Tibial artery (tissue), 4 donors: ENCODE measurements at regions not wholly inside any gene's neighbourhood (a gene's known extent, or its start where the extent isn't known, plus 50 kb on each side); places are given as distances from the start of the nearest gene placed in this dataset.

ENCODE experiments used
- DNase-seq, 2 donors: peaks; one replicate each; pipeline ENCODE4 v3.0.0-alpha.2; 2019
- H3K27ac ChIP-seq, 2 donors: fragments of 200-600 bp; sonication (generic) in 1 of 2; 1 replicate in 1 of 2; 2 replicates in 1 of 2; pipeline ENCODE4 v1.5.1; 2018 to 2019; ENCODE audit warnings: mild to moderate bottlenecking in 1 of 2
- H3K27me3 ChIP-seq, 2 donors: fragments of 200-600 bp; sonication (generic) in 1 of 2; one replicate each; pipeline versions ENCODE4 v1.5.1 to v1.6.0; 2016 to 2019
- H3K36me3 ChIP-seq, 3 donors: fragments of 200-600 bp; sonication (generic) in 2 of 3; one replicate each; pipeline ENCODE4 v1.5.1; 2016 to 2019; ENCODE audit warnings: mild to moderate bottlenecking in 2 of 3
- H3K4me1 ChIP-seq, 4 donors: fragments of 200-600 bp; sonication (generic) in 2 of 4; 1 replicate in 3 of 4; 2 replicates in 1 of 4; pipeline ENCODE4 v1.5.1; 2016 to 2019
- H3K4me3 ChIP-seq, 2 donors: fragments of 200-600 bp; sonication (generic) in 1 of 2; 1 replicate in 1 of 2; 2 replicates in 1 of 2; pipeline ENCODE4 v1.5.1; 2018 to 2019; ENCODE audit warnings: mild to moderate bottlenecking in 2 of 2
- H3K9me3 ChIP-seq, 3 donors: fragments of 200-600 bp; sonication (generic) in 1 of 3; one replicate each; pipeline ENCODE4 v1.5.1; 2016 to 2019
- CTCF ChIP-seq, 2 experiments: fragments of 200-600 bp in 1 of 2; fragments of 450-650 bp in 1 of 2; IDR thresholded peaks; one replicate each; pipeline ENCODE4 v1.5.1; 2017 to 2019; ENCODE audit warnings: antibody characterized with exemption in 2 of 2, mild to moderate bottlenecking in 1 of 2, moderate library complexity in 1 of 2
- intact Hi-C: fragments of 100-400 bp; cut with DNase I; formaldehyde crosslinking; loops from one replicate; pipeline ENCODE4 v1.15.0; 2023; ENCODE audit warnings: low total_unique reads

- Histone ChIP-seq H3K27ac (no peak overlapping the region), H3K36me3 (no peaks in the 10 kb centered on the region), H3K4me1 (no peaks in the 10 kb centered on the region), H3K9me3 (peaks cover 0 to 14% (median 0%) of the 10 kb centered on the region in 3 donors), H3K4me3 (no peak overlapping the region), H3K27me3 (no peaks in the 10 kb centered on the region)
- no peak for TF ChIP-seq CTCF (IDR thresholded peaks at IDR 0.05)
- intact Hi-C loops, result no loop called here
- no peak for DNase-seq
These were observed 210.3 kb downstream of the AMY1C start for GRCh38 chr1:103960045-103960444.

DNA sequence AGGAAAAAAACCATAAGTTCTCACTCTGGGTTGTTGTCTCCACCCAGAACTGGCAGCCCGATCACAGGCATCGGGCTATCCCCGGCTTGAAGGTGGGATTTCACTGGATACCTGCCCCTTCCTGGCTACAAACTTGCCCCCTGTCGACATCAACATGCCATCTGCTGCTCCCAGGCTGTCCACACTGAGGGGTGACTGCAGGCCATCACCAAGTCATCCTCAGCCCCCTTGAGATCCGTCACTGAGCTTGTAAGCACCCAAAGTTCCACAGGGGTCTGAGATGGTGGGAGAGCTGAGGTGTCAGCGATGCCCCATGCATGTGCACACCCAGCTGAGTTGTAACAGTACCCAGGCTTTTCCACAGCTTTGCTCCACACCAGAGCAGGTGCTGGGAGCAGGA is 211.0 kb downstream of the AMY1C start:
- H3K27me3 ChIP-seq, result no peaks in the 10 kb centered on the region
- intact Hi-C loops, result no loop called here
- peaks cover 0 to 14% (median 0%) of the 10 kb centered on the region in 3 donors for H3K9me3 ChIP-seq
- TF ChIP-seq CTCF (IDR thresholded peaks at IDR 0.05), result no peak
- H3K36me3 ChIP-seq, result no peaks in the 10 kb centered on the region
- H3K4me1 ChIP-seq, result no peaks in the 10 kb centered on the region
- no peak for DNase-seq
- no peak overlapping the region for H3K27ac ChIP-seq
- H3K4me3 ChIP-seq, result no peak overlapping the region

GRCh38 chr1:103986792-103987191 is 237.1 kb downstream of the AMY1C start:
- H3K4me3 ChIP-seq, result no peak overlapping the region

DNA sequence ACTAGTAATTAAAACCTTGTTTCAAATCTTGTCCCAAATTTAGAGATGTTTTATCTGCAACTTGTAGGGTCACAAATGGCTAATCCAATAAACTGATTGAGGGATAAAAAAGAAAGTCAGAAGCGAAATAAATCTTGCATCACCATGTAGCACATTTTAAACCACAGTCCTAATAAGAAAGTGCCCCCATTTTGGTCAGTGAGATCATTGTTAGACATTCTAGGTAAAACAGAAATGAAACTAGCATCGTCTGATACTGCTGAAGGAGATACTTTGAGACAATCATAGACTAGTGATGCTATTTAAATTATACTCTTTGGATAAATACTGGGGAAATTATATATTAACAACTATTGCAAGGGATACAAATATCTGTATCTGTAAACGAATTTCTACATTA is 247.9 kb downstream of the AMY1C start:
- Histone ChIP-seq H3K36me3 (no peaks in the 10 kb centered on the region), H3K27me3 (no peaks in the 10 kb centered on the region), H3K4me3 (no peak overlapping the region), H3K27ac (no peak overlapping the region), H3K4me1 (no peaks in the 10 kb centered on the region), H3K9me3 (no peaks in the 10 kb centered on the region)
- no peak for TF ChIP-seq CTCF (IDR thresholded peaks at IDR 0.05)
- intact Hi-C loops, result no loop called here
- DNase-seq, result no peak

More at GRCh38 chr1:103986792-103987191, 237.1 kb downstream of the AMY1C start:
- no peaks in the 10 kb centered on the region for H3K36me3 ChIP-seq
- no peaks in the 10 kb centered on the region for H3K27me3 ChIP-seq
- no peaks in the 10 kb centered on the region for H3K9me3 ChIP-seq
- no peaks in the 10 kb centered on the region for H3K4me1 ChIP-seq
- TF ChIP-seq CTCF (IDR thresholded peaks at IDR 0.05), result no peak
- no peak for DNase-seq
- intact Hi-C loops, result no loop called here
- H3K27ac ChIP-seq, result no peak overlapping the region

GRCh38 chr1:104018922-104019674 is 269.4 kb downstream of the AMY1C start:
- intact Hi-C loops, result no loop called here

More at GRCh38 chr1:104018922-104019674, 269.4 kb downstream of the AMY1C start:
- Histone ChIP-seq H3K4me1 (no peaks in the 10 kb centered on the region), H3K4me3 (no peak overlapping the region), H3K27me3 (no peaks in the 10 kb centered on the region), H3K36me3 (no peaks in the 10 kb centered on the region), H3K9me3 (no peaks in the 10 kb centered on the region), H3K27ac (no peak overlapping the region)
- DNase-seq, result no peak
- TF ChIP-seq CTCF (IDR thresholded peaks at IDR 0.05), result no peak
